IMR-90 (cell line): ENCODE measurements at regions not wholly inside any gene's neighbourhood (a gene's known extent, or its start where the extent isn't known, plus 50 kb on each side); places are given as distances from the start of the nearest gene placed in this dataset.

Experiments
- ATAC-seq: fragments of 200-7000 bp; cut with Tn5 transposase; 2 replicates; pipeline ENCODE4 v1.9.1; 2020; ENCODE audit warnings: low read depth, mild to moderate bottlenecking, moderate library complexity
- BruUV-seq: library from RNA; stranded (reverse); fragments of 400-500 nt; replicated peaks from 2 replicates; lab custom pipeline; 2021; lab: Mats Ljungman, UMichigan
- CTCF ChIA-PET: fragments of 300-600 bp; formaldehyde crosslinking; extraction: SDS; loops from one replicate; lab custom pipeline; 2021; ENCODE audit warnings: antibody characterized with exemption; lab: Yijun Ruan, JAX
- POLR2A ChIA-PET: fragments of 300-600 bp; sonication (Branson Sonifier 250); formaldehyde crosslinking; loops from one replicate; lab custom pipeline; 2022; ENCODE audit warnings: antibody characterized with exemption; ENCODE audit not compliant: unreplicated experiment; lab: Charles Lee
- DNase-seq: peaks from one replicate; pipeline ENCODE4 v3.0.0; 2013
- H2AFZ ChIP-seq: replicated peaks from 2 replicates; pipeline ENCODE3; 2013; ENCODE audit warnings: low read length, mild to moderate bottlenecking; ENCODE audit not compliant: poor library complexity
- H2AK5ac ChIP-seq: 2 replicates; pipeline ENCODE4 v1.6.1; 2013; ENCODE audit warnings: low read depth, low read length, inconsistent platforms
- H2AK9ac ChIP-seq: replicated peaks from 2 replicates; pipeline ENCODE3; 2013; ENCODE audit warnings: mild to moderate bottlenecking, low read depth, low read length, moderate library complexity; ENCODE audit not compliant: poor library complexity
- H2BK120ac ChIP-seq: 2 replicates; pipeline ENCODE4 v1.6.1; 2013; ENCODE audit warnings: low read depth, low read length, inconsistent platforms
- H2BK15ac ChIP-seq: 3 replicates; pipeline ENCODE4 v1.6.1; 2013; ENCODE audit warnings: low read depth, low read length, inconsistent platforms
- H2BK20ac ChIP-seq: 2 replicates; pipeline ENCODE4 v1.6.1; 2013; ENCODE audit warnings: low read depth, mild to moderate bottlenecking, inconsistent platforms, low read length, moderate library complexity
- H2BK5ac ChIP-seq: 2 replicates; pipeline ENCODE4 v1.6.1; 2013; ENCODE audit warnings: mild to moderate bottlenecking, low read depth, low read length, inconsistent platforms; ENCODE audit not compliant: poor library complexity, severe bottlenecking
- H3K14ac ChIP-seq: replicated peaks from 2 replicates; pipeline ENCODE4 v1.6.1; 2013; ENCODE audit warnings: low read depth, low read length, inconsistent platforms
- H3K18ac ChIP-seq: 2 replicates; pipeline ENCODE4 v1.6.1; 2013; ENCODE audit warnings: low read depth, low read length, control low read depth
- H3K23ac ChIP-seq: 2 replicates; pipeline ENCODE4 v1.6.1; 2013; ENCODE audit warnings: low read depth, low read length, inconsistent platforms
- H3K27ac ChIP-seq: 2 replicates; pipeline ENCODE4 v1.5.1; 2013; ENCODE audit warnings: mild to moderate bottlenecking, control low read depth, low read length; ENCODE audit not compliant: insufficient read depth
- H3K27me3 ChIP-seq: 2 replicates; pipeline ENCODE4 v1.6.1; 2013; ENCODE audit warnings: low read length; ENCODE audit not compliant: control insufficient read depth, insufficient read depth
- H3K36me3 ChIP-seq: 2 replicates; pipeline ENCODE4 v1.6.1; 2013; ENCODE audit warnings: low read length, mixed read lengths; ENCODE audit not compliant: control insufficient read depth, insufficient read depth
- H3K4ac ChIP-seq: 2 replicates; pipeline ENCODE4 v1.6.1; 2013; ENCODE audit warnings: low read depth, low read length, inconsistent platforms
- H3K4me1 ChIP-seq: 2 replicates; pipeline ENCODE4 v1.6.1; 2013; ENCODE audit warnings: low read length, mixed read lengths; ENCODE audit not compliant: control insufficient read depth, insufficient read depth
- H3K4me2 ChIP-seq: 2 replicates; pipeline ENCODE4 v1.6.1; 2013; ENCODE audit warnings: low read depth, mild to moderate bottlenecking, control low read depth, low read length, moderate library complexity
- H3K4me3 ChIP-seq: 2 replicates; pipeline ENCODE4 v1.5.1; 2013; ENCODE audit warnings: low read depth, mild to moderate bottlenecking, control low read depth, low read length, moderate library complexity; ENCODE audit not compliant: insufficient read depth
- H3K56ac ChIP-seq: 2 replicates; pipeline ENCODE4 v1.6.1; 2013; ENCODE audit warnings: low read length, inconsistent platforms; ENCODE audit not compliant: insufficient read depth; ENCODE audit errors: extremely low read depth
- H3K79me1 ChIP-seq, 2 experiments: 2 replicates each; pipeline ENCODE4 v1.6.1; 2013; ENCODE audit warnings: low read length in 2 of 2, inconsistent platforms in 1 of 2, low read depth in 1 of 2
- H3K9ac ChIP-seq: 2 replicates; pipeline ENCODE4 v1.6.1; 2013; ENCODE audit warnings: low read depth, low read length, control low read depth
- H3K9me1 ChIP-seq: 2 replicates; pipeline ENCODE4 v1.6.1; 2013; ENCODE audit warnings: low read length, inconsistent platforms; ENCODE audit not compliant: insufficient read depth
- H3K9me3 ChIP-seq: 2 replicates; pipeline ENCODE4 v1.6.1; 2013; ENCODE audit warnings: low read length; ENCODE audit not compliant: control insufficient read depth, insufficient read depth
- H4K20me1 ChIP-seq: 2 replicates; pipeline ENCODE4 v1.6.1; 2013; ENCODE audit warnings: low read length, inconsistent platforms; ENCODE audit not compliant: insufficient read depth
- H4K5ac ChIP-seq: 2 replicates; pipeline ENCODE4 v1.6.1; 2013; ENCODE audit warnings: mild to moderate bottlenecking, low read depth, low read length, control low read depth
- H4K8ac ChIP-seq, 2 experiments: 2 replicates each; pipeline ENCODE4 v1.6.1; 2013; ENCODE audit warnings: low read depth in 2 of 2, low read length in 2 of 2, control low read depth in 1 of 2, inconsistent platforms in 1 of 2
- H4K91ac ChIP-seq: 2 replicates; pipeline ENCODE4 v1.6.1; 2013; ENCODE audit warnings: low read depth, low read length, inconsistent platforms; ENCODE audit not compliant: insufficient read depth
- BHLHE40 ChIP-seq: fragments of 150-350 bp; IDR thresholded peaks from 2 replicates; pipeline ENCODE4 v1.6.1; 2016; ENCODE audit warnings: mild to moderate bottlenecking, low read depth, low read length
- CHD1 ChIP-seq: IDR thresholded peaks from 2 replicates; pipeline ENCODE4 v1.6.1; 2012; ENCODE audit warnings: low read depth, low read length, improper control_type of control experiment
- FOS ChIP-seq: fragments of 150-350 bp; IDR thresholded peaks from 2 replicates; pipeline ENCODE4 v1.6.1; 2016; ENCODE audit warnings: low read depth, low read length
- MAFK ChIP-seq: IDR thresholded peaks from 2 replicates; pipeline ENCODE4 v1.6.1; 2012; ENCODE audit warnings: low read depth, low read length, improper control_type of control experiment
- MAZ ChIP-seq: IDR thresholded peaks from 2 replicates; pipeline ENCODE4 v1.6.1; 2012; ENCODE audit warnings: low read depth, mild to moderate bottlenecking, low read length, improper control_type of control experiment, moderate library complexity, borderline replicate concordance
- MXI1 ChIP-seq: IDR thresholded peaks from 2 replicates; pipeline ENCODE4 v1.6.1; 2012; ENCODE audit warnings: low read depth, mild to moderate bottlenecking, low read length, moderate library complexity, borderline replicate concordance
- NFE2L2 ChIP-seq: fragments of 150-350 bp; IDR thresholded peaks from 2 replicates; pipeline ENCODE4 v1.6.1; 2016; ENCODE audit warnings: low read depth, mild to moderate bottlenecking, low read length
- POLR2A ChIP-seq: IDR thresholded peaks from 2 replicates; pipeline ENCODE4 v1.6.1; 2012; ENCODE audit warnings: mild to moderate bottlenecking, low read depth, low read length
- RCOR1 ChIP-seq: IDR thresholded peaks from 2 replicates; pipeline ENCODE4 v1.6.1; 2012; ENCODE audit warnings: mild to moderate bottlenecking, low read length, improper control_type of control experiment; ENCODE audit not compliant: insufficient replicate concordance
- SMC3 ChIP-seq: fragments of 150-350 bp; IDR thresholded peaks from 2 replicates; pipeline ENCODE4 v1.6.1; 2016; ENCODE audit warnings: low read depth, mild to moderate bottlenecking, antibody characterized with exemption, low read length, moderate library complexity
- WGBS, 2 experiments: methylation state at CpG; one replicate each; pipeline versions ENCODE4 v1.1.5 to v1.1.7; 2013; ENCODE audit warnings: missing lambda C conversion rate in 2 of 2; ENCODE audit not compliant: insufficient read length in 1 of 2; ENCODE audit errors: extremely low coverage in 2 of 2; 5-methylcytosine and 5-hydroxymethylcytosine counted together
- dilution Hi-C: fragments of 300-500 bp; cut with HindIII; formaldehyde crosslinking; loops from one replicate; pipeline ENCODE4 v1.14.3; 2018; ENCODE audit warnings: low sequenced_read_pairs; ENCODE audit not compliant: unreplicated experiment
- in situ Hi-C: fragments of 300-500 bp; cut with MboI; formaldehyde crosslinking; loops from 3 replicates; pipeline ENCODE4 v1.14.3; 2019; ENCODE audit warnings: low sequenced_read_pairs, inconsistent platforms, mixed read lengths
- intact Hi-C: fragments of 100-400 bp; cut with micrococcal nuclease; formaldehyde crosslinking; loops from 2 replicates; pipeline ENCODE4 v1.10.0; 2022
- TF ChIP-seq, protein P1 (sequence below): conservative IDR thresholded peaks from 2 replicates; pipeline ENCODE4 v1.5.1; 2012; ENCODE audit warnings: mild to moderate bottlenecking, low read depth, low read length, improper control_type of control experiment
- TF ChIP-seq, protein P2 (sequence below): fragments of 150-350 bp; IDR thresholded peaks from 2 replicates; pipeline ENCODE4 v1.6.1; 2016; ENCODE audit warnings: low read depth, mild to moderate bottlenecking, low read length, moderate library complexity, borderline replicate concordance
- TF ChIP-seq, protein P3 (sequence below): fragments of 150-350 bp; IDR thresholded peaks from 2 replicates; pipeline ENCODE4 v1.6.1; 2017; ENCODE audit warnings: mild to moderate bottlenecking, antibody characterized with exemption, low read length, low read depth

DNA sequence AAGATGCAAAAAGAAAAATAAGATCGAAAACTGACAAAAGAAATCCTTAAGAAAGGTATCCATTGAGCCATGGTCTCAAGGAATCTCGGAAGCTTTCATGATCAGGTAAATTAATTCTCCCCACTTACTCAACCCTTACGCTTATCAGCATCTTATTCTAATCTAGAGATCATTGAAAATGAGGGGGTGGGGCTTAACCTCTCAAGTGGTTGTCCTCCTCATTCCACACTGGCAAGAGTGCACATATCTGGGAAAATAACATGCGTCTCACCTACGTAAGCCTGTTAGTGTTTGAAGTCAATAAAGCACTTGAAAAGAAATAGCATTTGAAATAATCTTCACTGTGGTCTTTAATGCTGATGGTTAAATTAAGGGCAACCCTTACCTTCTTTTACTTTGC lies 82.5 kb upstream of the NEUROD1 start:
- no peak overlapping the region for H3K14ac ChIP-seq
- no peak for ATAC-seq
- no CpG with 5 or more reads among the region's 5 CpGs for WGBS, 2 experiments
- no peaks in the 10 kb centered on the region for H3K4me1 ChIP-seq
- H3K4me3 ChIP-seq, result no peak overlapping the region
- H4K8ac ChIP-seq, result no peak overlapping the region
- dilution Hi-C loops, result no loop called here
- H2AK5ac ChIP-seq, result no peak overlapping the region
- no TSS peak for BruUV-seq
- no peaks in the 10 kb centered on the region for H3K79me1 ChIP-seq
- intact Hi-C loops, result no loop called here
- POLR2A ChIA-PET, result no interaction called here
- in situ Hi-C loops, result loop anchor here (25.0 kb wide), 1 partner anchor 899 kb away; no protein-coding TSS in a partner anchor
- TF ChIP-seq BHLHE40 (no peak), RCOR1 (no peak), MAZ (no peak), FOS (no peak), SMC3 (no peak), MXI1 (no peak), NFE2L2 (no peak), CHD1 (no peak), MAFK (no peak), POLR2A (no peak)
- TF ChIP-seq, protein P1, sequence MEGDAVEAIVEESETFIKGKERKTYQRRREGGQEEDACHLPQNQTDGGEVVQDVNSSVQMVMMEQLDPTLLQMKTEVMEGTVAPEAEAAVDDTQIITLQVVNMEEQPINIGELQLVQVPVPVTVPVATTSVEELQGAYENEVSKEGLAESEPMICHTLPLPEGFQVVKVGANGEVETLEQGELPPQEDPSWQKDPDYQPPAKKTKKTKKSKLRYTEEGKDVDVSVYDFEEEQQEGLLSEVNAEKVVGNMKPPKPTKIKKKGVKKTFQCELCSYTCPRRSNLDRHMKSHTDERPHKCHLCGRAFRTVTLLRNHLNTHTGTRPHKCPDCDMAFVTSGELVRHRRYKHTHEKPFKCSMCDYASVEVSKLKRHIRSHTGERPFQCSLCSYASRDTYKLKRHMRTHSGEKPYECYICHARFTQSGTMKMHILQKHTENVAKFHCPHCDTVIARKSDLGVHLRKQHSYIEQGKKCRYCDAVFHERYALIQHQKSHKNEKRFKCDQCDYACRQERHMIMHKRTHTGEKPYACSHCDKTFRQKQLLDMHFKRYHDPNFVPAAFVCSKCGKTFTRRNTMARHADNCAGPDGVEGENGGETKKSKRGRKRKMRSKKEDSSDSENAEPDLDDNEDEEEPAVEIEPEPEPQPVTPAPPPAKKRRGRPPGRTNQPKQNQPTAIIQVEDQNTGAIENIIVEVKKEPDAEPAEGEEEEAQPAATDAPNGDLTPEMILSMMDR, result no peak
- TF ChIP-seq, protein P2, sequence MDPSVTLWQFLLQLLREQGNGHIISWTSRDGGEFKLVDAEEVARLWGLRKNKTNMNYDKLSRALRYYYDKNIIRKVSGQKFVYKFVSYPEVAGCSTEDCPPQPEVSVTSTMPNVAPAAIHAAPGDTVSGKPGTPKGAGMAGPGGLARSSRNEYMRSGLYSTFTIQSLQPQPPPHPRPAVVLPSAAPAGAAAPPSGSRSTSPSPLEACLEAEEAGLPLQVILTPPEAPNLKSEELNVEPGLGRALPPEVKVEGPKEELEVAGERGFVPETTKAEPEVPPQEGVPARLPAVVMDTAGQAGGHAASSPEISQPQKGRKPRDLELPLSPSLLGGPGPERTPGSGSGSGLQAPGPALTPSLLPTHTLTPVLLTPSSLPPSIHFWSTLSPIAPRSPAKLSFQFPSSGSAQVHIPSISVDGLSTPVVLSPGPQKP, result no peak
- TF ChIP-seq, protein P3, sequence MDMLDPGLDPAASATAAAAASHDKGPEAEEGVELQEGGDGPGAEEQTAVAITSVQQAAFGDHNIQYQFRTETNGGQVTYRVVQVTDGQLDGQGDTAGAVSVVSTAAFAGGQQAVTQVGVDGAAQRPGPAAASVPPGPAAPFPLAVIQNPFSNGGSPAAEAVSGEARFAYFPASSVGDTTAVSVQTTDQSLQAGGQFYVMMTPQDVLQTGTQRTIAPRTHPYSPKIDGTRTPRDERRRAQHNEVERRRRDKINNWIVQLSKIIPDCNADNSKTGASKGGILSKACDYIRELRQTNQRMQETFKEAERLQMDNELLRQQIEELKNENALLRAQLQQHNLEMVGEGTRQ, result no peak
- no peak overlapping the region for H4K5ac ChIP-seq
- no peaks in the 10 kb centered on the region for H3K36me3 ChIP-seq
- H3K9me3 ChIP-seq, result no peaks in the 10 kb centered on the region
- no peak overlapping the region for H2BK120ac ChIP-seq
- no peak overlapping the region for H3K4me2 ChIP-seq
- no peak for DNase-seq
- no peak overlapping the region for H3K56ac ChIP-seq
- H2AFZ ChIP-seq, result no peak overlapping the region
- no peaks in the 10 kb centered on the region for H4K20me1 ChIP-seq
- no peak overlapping the region for H2AK9ac ChIP-seq
- CTCF ChIA-PET, result no interaction called here
- no peak overlapping the region for H4K91ac ChIP-seq
- H3K9ac ChIP-seq, result no peak overlapping the region
- no peaks in the 10 kb centered on the region for H3K27me3 ChIP-seq
- H3K9me1 ChIP-seq, result no peaks in the 10 kb centered on the region
- no peak overlapping the region for H2BK15ac ChIP-seq
- H2BK20ac ChIP-seq, result no peak overlapping the region
- H3K27ac ChIP-seq, result no peak overlapping the region
- no peak overlapping the region for H3K18ac ChIP-seq
- H3K23ac ChIP-seq, result no peak overlapping the region
- no peak overlapping the region for H3K4ac ChIP-seq
- H2BK5ac ChIP-seq, result no peak overlapping the region
